ENCODE measurements at regions not wholly inside any gene's neighbourhood (a gene's known extent, or its start where the extent isn't known, plus 50 kb on each side); places are given as distances from the start of the nearest gene placed in this dataset.

- H3K36me3 ChIP-seq (ENCODE audit: control insufficient read depth in 5 of 5, insufficient read depth in 5 of 5, low read length in 5 of 5): no peaks in the 10 kb centered on the region
- no peak overlapping the region for H3K27ac ChIP-seq (ENCODE audit: low read depth, low read length)
- H3K9ac ChIP-seq (ENCODE audit: low read length in 5 of 5): no peak overlapping the region
- peaks cover 0 to 8% (median 6%) of the 10 kb centered on the region in 5 donors for H3K9me3 ChIP-seq (ENCODE audit: control insufficient read depth in 5 of 5, low read length in 5 of 5)
- H3K27me3 ChIP-seq (ENCODE audit: control insufficient read depth in 5 of 5, insufficient read depth in 4 of 5, low read length in 5 of 5): no peaks in the 10 kb centered on the region
- no peaks in the 10 kb centered on the region for H3K4me1 ChIP-seq (ENCODE audit: control insufficient read depth in 5 of 5, insufficient read depth in 5 of 5, low read length in 5 of 5)
- H3K4me3 ChIP-seq (ENCODE audit: low read depth in 1 of 5, low read length in 5 of 5): no peak overlapping the region
These were observed 77.1 kb upstream of the IRX1 start for GRCh38 chr5:3518576-3518975.

GRCh38 chr5:3518051-3518450 lies 77.6 kb upstream of the IRX1 start:
- peaks cover 0 to 8% (median 6%) of the 10 kb centered on the region in 5 donors for H3K9me3 ChIP-seq (ENCODE audit: control insufficient read depth in 5 of 5, low read length in 5 of 5)
- no peaks in the 10 kb centered on the region for H3K36me3 ChIP-seq (ENCODE audit: control insufficient read depth in 5 of 5, insufficient read depth in 5 of 5, low read length in 5 of 5)
- no peak overlapping the region for H3K4me3 ChIP-seq (ENCODE audit: low read depth in 1 of 5, low read length in 5 of 5)
- no peak overlapping the region for H3K27ac ChIP-seq (ENCODE audit: low read depth, low read length)
- no peaks in the 10 kb centered on the region for H3K27me3 ChIP-seq (ENCODE audit: control insufficient read depth in 5 of 5, insufficient read depth in 4 of 5, low read length in 5 of 5)
- H3K9ac ChIP-seq (ENCODE audit: low read length in 5 of 5): no peak overlapping the region
- no peaks in the 10 kb centered on the region for H3K4me1 ChIP-seq (ENCODE audit: control insufficient read depth in 5 of 5, insufficient read depth in 5 of 5, low read length in 5 of 5)

- no peaks in the 10 kb centered on the region for H3K4me1 ChIP-seq (ENCODE audit: control insufficient read depth in 5 of 5, insufficient read depth in 5 of 5, low read length in 5 of 5)
- H3K9me3 ChIP-seq (ENCODE audit: control insufficient read depth in 5 of 5, low read length in 5 of 5): peaks cover 0 to 2% (median under 1%) of the 10 kb centered on the region in 5 donors
- no peak overlapping the region for H3K27ac ChIP-seq (ENCODE audit: low read depth, low read length)
- H3K9ac ChIP-seq (ENCODE audit: low read length in 5 of 5): no peak overlapping the region
- H3K36me3 ChIP-seq (ENCODE audit: control insufficient read depth in 5 of 5, insufficient read depth in 5 of 5, low read length in 5 of 5): no peaks in the 10 kb centered on the region
- no peak overlapping the region for H3K4me3 ChIP-seq (ENCODE audit: low read depth in 1 of 5, low read length in 5 of 5)
- no peaks in the 10 kb centered on the region for H3K27me3 ChIP-seq (ENCODE audit: control insufficient read depth in 5 of 5, insufficient read depth in 4 of 5, low read length in 5 of 5)
These were observed 78.3 kb upstream of the IRX1 start for GRCh38 chr5:3517348-3517747.

GRCh38 chr5:3512361-3513095 lies 83.1 kb upstream of the IRX1 start:
- Histone ChIP-seq H3K9ac (ENCODE audit: low read length in 5 of 5) (no peak overlapping the region), H3K9me3 (ENCODE audit: control insufficient read depth in 5 of 5, low read length in 5 of 5) (peaks cover 0 to 12% (median 5%) of the 10 kb centered on the region in 5 donors), H3K27me3 (ENCODE audit: control insufficient read depth in 5 of 5, insufficient read depth in 4 of 5, low read length in 5 of 5) (no peaks in the 10 kb centered on the region), H3K4me3 (ENCODE audit: low read depth in 1 of 5, low read length in 5 of 5) (no peak overlapping the region), H3K27ac (ENCODE audit: low read depth, low read length) (no peak overlapping the region), H3K36me3 (ENCODE audit: control insufficient read depth in 5 of 5, insufficient read depth in 5 of 5, low read length in 5 of 5) (no peaks in the 10 kb centered on the region), H3K4me1 (ENCODE audit: control insufficient read depth in 5 of 5, insufficient read depth in 5 of 5, low read length in 5 of 5) (no peaks in the 10 kb centered on the region)

- no peaks in the 10 kb centered on the region for H3K27me3 ChIP-seq (ENCODE audit: control insufficient read depth in 5 of 5, insufficient read depth in 4 of 5, low read length in 5 of 5)
- no peaks in the 10 kb centered on the region for H3K4me1 ChIP-seq (ENCODE audit: control insufficient read depth in 5 of 5, insufficient read depth in 5 of 5, low read length in 5 of 5)
- peaks cover 0 to 12% (median 5%) of the 10 kb centered on the region in 5 donors for H3K9me3 ChIP-seq (ENCODE audit: control insufficient read depth in 5 of 5, low read length in 5 of 5)
- no peak overlapping the region for H3K9ac ChIP-seq (ENCODE audit: low read length in 5 of 5)
- H3K4me3 ChIP-seq (ENCODE audit: low read depth in 1 of 5, low read length in 5 of 5): no peak overlapping the region
- no peak overlapping the region for H3K27ac ChIP-seq (ENCODE audit: low read depth, low read length)
- H3K36me3 ChIP-seq (ENCODE audit: control insufficient read depth in 5 of 5, insufficient read depth in 5 of 5, low read length in 5 of 5): no peaks in the 10 kb centered on the region
These were observed 83.7 kb upstream of the IRX1 start for GRCh38 chr5:3511934-3512333.

- no peaks in the 10 kb centered on the region for H3K36me3 ChIP-seq (ENCODE audit: control insufficient read depth in 5 of 5, insufficient read depth in 5 of 5, low read length in 5 of 5)
- no peak overlapping the region for H3K9ac ChIP-seq (ENCODE audit: low read length in 5 of 5)
- H3K4me1 ChIP-seq (ENCODE audit: control insufficient read depth in 5 of 5, insufficient read depth in 5 of 5, low read length in 5 of 5): no peaks in the 10 kb centered on the region
- no peak overlapping the region for H3K4me3 ChIP-seq (ENCODE audit: low read depth in 1 of 5, low read length in 5 of 5)
- no peak overlapping the region for H3K27ac ChIP-seq (ENCODE audit: low read depth, low read length)
- H3K9me3 ChIP-seq (ENCODE audit: control insufficient read depth in 5 of 5, low read length in 5 of 5): peaks cover 0 to 12% (median 5%) of the 10 kb centered on the region in 5 donors
- H3K27me3 ChIP-seq (ENCODE audit: control insufficient read depth in 5 of 5, insufficient read depth in 4 of 5, low read length in 5 of 5): no peaks in the 10 kb centered on the region
These were observed 84.1 kb upstream of the IRX1 start for GRCh38 chr5:3511519-3511918.

- Histone ChIP-seq H3K4me1 (ENCODE audit: control insufficient read depth in 5 of 5, insufficient read depth in 5 of 5, low read length in 5 of 5) (no peaks in the 10 kb centered on the region), H3K27ac (ENCODE audit: low read depth, low read length) (no peak overlapping the region), H3K36me3 (ENCODE audit: control insufficient read depth in 5 of 5, insufficient read depth in 5 of 5, low read length in 5 of 5) (no peaks in the 10 kb centered on the region), H3K9me3 (ENCODE audit: control insufficient read depth in 5 of 5, low read length in 5 of 5) (peaks cover 0 to 12% (median 5%) of the 10 kb centered on the region in 5 donors), H3K27me3 (ENCODE audit: control insufficient read depth in 5 of 5, insufficient read depth in 4 of 5, low read length in 5 of 5) (no peaks in the 10 kb centered on the region), H3K9ac (ENCODE audit: low read length in 5 of 5) (no peak overlapping the region), H3K4me3 (ENCODE audit: low read depth in 1 of 5, low read length in 5 of 5) (no peak overlapping the region)
These were observed 84.8 kb upstream of the IRX1 start for GRCh38 chr5:3510642-3511417.

- Histone ChIP-seq H3K27me3 (ENCODE audit: control insufficient read depth in 5 of 5, insufficient read depth in 4 of 5, low read length in 5 of 5) (no peaks in the 10 kb centered on the region), H3K9me3 (ENCODE audit: control insufficient read depth in 5 of 5, low read length in 5 of 5) (peaks cover 0 to 12% (median 5%) of the 10 kb centered on the region in 5 donors), H3K4me3 (ENCODE audit: low read depth in 1 of 5, low read length in 5 of 5) (no peak overlapping the region), H3K4me1 (ENCODE audit: control insufficient read depth in 5 of 5, insufficient read depth in 5 of 5, low read length in 5 of 5) (no peaks in the 10 kb centered on the region), H3K9ac (ENCODE audit: low read length in 5 of 5) (no peak overlapping the region), H3K36me3 (ENCODE audit: control insufficient read depth in 5 of 5, insufficient read depth in 5 of 5, low read length in 5 of 5) (no peaks in the 10 kb centered on the region), H3K27ac (ENCODE audit: low read depth, low read length) (no peak overlapping the region)
These were observed 86.3 kb upstream of the IRX1 start for GRCh38 chr5:3509290-3509689.

GRCh38 chr5:3508395-3508794 lies 87.2 kb upstream of the IRX1 start:
- Histone ChIP-seq H3K9ac (ENCODE audit: low read length in 5 of 5) (no peak overlapping the region), H3K27me3 (ENCODE audit: control insufficient read depth in 5 of 5, insufficient read depth in 4 of 5, low read length in 5 of 5) (no peaks in the 10 kb centered on the region), H3K4me1 (ENCODE audit: control insufficient read depth in 5 of 5, insufficient read depth in 5 of 5, low read length in 5 of 5) (no peaks in the 10 kb centered on the region), H3K27ac (ENCODE audit: low read depth, low read length) (no peak overlapping the region), H3K9me3 (ENCODE audit: control insufficient read depth in 5 of 5, low read length in 5 of 5) (peaks cover 0 to 12% (median 5%) of the 10 kb centered on the region in 5 donors), H3K36me3 (ENCODE audit: control insufficient read depth in 5 of 5, insufficient read depth in 5 of 5, low read length in 5 of 5) (no peaks in the 10 kb centered on the region), H3K4me3 (ENCODE audit: low read depth in 1 of 5, low read length in 5 of 5) (no peak overlapping the region)

GRCh38 chr5:3490957-3491507 lies 104.6 kb upstream of the IRX1 start:
- Histone ChIP-seq H3K27me3 (ENCODE audit: control insufficient read depth in 5 of 5, insufficient read depth in 4 of 5, low read length in 5 of 5) (peaks cover 0 to 15% (median 2%) of the 10 kb centered on the region in 5 donors), H3K9me3 (ENCODE audit: control insufficient read depth in 5 of 5, low read length in 5 of 5) (peaks cover 0 to 5% (median 4%) of the 10 kb centered on the region in 5 donors), H3K36me3 (ENCODE audit: control insufficient read depth in 5 of 5, insufficient read depth in 5 of 5, low read length in 5 of 5) (no peaks in the 10 kb centered on the region), H3K9ac (ENCODE audit: low read length in 5 of 5) (no peak overlapping the region), H3K4me3 (ENCODE audit: low read depth in 1 of 5, low read length in 5 of 5) (no peak overlapping the region), H3K27ac (ENCODE audit: low read depth, low read length) (no peak overlapping the region), H3K4me1 (ENCODE audit: control insufficient read depth in 5 of 5, insufficient read depth in 5 of 5, low read length in 5 of 5) (no peaks in the 10 kb centered on the region)

Measured in subcutaneous abdominal adipose tissue (tissue), 5 donors.